Ovary (tissue), 7 donors: ENCODE measurements at regions not wholly inside any gene's neighbourhood (a gene's known extent, or its start where the extent isn't known, plus 50 kb on each side); places are given as distances from the start of the nearest gene placed in this dataset.

Experiments
- DNase-seq, 5 donors: peaks; one replicate each; pipeline ENCODE4 v3.0.0-alpha.2; 2019 to 2020
- H3K27ac ChIP-seq, 2 donors: fragments of 200-600 bp; one replicate each; pipeline versions ENCODE4 v1.5.1 to v1.8.0; 2019 to 2022
- H3K27me3 ChIP-seq: fragments of 200-600 bp; one replicate; pipeline ENCODE4 v1.8.0; 2022
- H3K36me3 ChIP-seq: fragments of 200-600 bp; sonication (generic); one replicate; pipeline ENCODE4 v1.5.1; 2019
- H3K4me1 ChIP-seq: one replicate; pipeline ENCODE4 v1.8.1; 2013; ENCODE audit warnings: mild to moderate bottlenecking, moderate library complexity; ENCODE audit not compliant: insufficient read depth
- H3K4me3 ChIP-seq: fragments of 200-600 bp; sonication (generic); one replicate; pipeline ENCODE4 v1.5.1; 2017
- H3K9me3 ChIP-seq, 2 donors: fragments of 200-600 bp in 1 of 2; sonication (generic) in 1 of 2; one replicate each; pipeline versions ENCODE4 v1.5.1 to v1.8.1; 2013 to 2019; ENCODE audit warnings: mild to moderate bottlenecking in 1 of 2, moderate library complexity in 1 of 2
- EP300 ChIP-seq: sonication (generic); formaldehyde crosslinking; IDR thresholded peaks from one replicate; pipeline ENCODE4 v1.6.1; 2017; ENCODE audit warnings: antibody characterized with exemption
- POLR2A ChIP-seq: fragments of 450-650 bp; IDR thresholded peaks from one replicate; pipeline ENCODE4 v1.6.1; 2017; ENCODE audit warnings: antibody characterized with exemption, mild to moderate bottlenecking, moderate library complexity
- WGBS, 3 donors: extraction: QIAGEN DNeasy Blood & Tissue Kit in 1 of 3; methylation state at CpG; one replicate each; pipeline versions ENCODE4 v1.1.5 to v1.1.7; 2013 to 2017; 5-methylcytosine and 5-hydroxymethylcytosine counted together
- intact Hi-C, 4 donors: fragments of 100-400 bp; cut with DNase I; formaldehyde crosslinking; loops; one replicate each; pipeline versions ENCODE4 v1.11.0 to v1.15.1; 2022 to 2023
- TF ChIP-seq, protein P1 (sequence below), 3 donors: fragments of 450-650 bp in 2 of 3; fragments of 200-600 bp in 1 of 3; IDR thresholded peaks; one replicate each; pipeline versions ENCODE4 v1.5.1 to v1.8.0; 2016 to 2022; ENCODE audit warnings: antibody characterized with exemption in 3 of 3, mild to moderate bottlenecking in 1 of 3
- donor health status: DM: no; HTN: no; CAD: no; lungs with moderate emphysema.
- donor health status: DM: no; HTN: no; CAD: no.
- donor health status: Bipolar disorder and iron deficiency.
- donor health status: DM: no; HTN: no; CAD: no.
- donor health status: DM: yes; HTN: yes; CAD: no.

DNA sequence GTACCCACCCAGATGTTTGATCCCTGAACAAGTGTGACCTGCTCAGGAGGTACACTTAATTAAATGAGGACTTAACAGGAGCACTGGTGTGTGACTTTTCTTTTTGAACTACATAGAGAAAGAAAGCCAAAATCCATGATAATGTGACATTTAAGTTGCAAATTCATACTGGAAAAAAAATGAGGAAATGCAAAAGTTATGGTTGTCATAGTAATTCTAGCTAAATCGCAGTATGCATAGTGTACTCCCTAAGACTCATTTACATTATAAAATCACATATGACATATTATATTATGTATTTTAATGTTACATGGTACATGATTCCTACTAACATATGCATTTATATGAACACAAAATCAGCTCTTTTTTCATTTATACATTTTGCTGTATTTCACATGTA is 92.0 kb upstream of the PCSK5 start:
- DNase-seq = no peak
- 82 to 94% (median 90%) methylated on average over 1 of the region's 1 CpG for WGBS, 3 donors
- H3K27ac ChIP-seq = no peak overlapping the region
- H3K4me1 ChIP-seq = peaks cover 1% of the 10 kb centered on the region
- no peak overlapping the region for H3K4me3 ChIP-seq
- intact Hi-C loops = no loop called here
- no peaks in the 10 kb centered on the region for H3K9me3 ChIP-seq
- no peaks in the 10 kb centered on the region for H3K27me3 ChIP-seq
- no peaks in the 10 kb centered on the region for H3K36me3 ChIP-seq
- TF ChIP-seq EP300 (no peak), POLR2A (no peak)
- TF ChIP-seq, protein P1, sequence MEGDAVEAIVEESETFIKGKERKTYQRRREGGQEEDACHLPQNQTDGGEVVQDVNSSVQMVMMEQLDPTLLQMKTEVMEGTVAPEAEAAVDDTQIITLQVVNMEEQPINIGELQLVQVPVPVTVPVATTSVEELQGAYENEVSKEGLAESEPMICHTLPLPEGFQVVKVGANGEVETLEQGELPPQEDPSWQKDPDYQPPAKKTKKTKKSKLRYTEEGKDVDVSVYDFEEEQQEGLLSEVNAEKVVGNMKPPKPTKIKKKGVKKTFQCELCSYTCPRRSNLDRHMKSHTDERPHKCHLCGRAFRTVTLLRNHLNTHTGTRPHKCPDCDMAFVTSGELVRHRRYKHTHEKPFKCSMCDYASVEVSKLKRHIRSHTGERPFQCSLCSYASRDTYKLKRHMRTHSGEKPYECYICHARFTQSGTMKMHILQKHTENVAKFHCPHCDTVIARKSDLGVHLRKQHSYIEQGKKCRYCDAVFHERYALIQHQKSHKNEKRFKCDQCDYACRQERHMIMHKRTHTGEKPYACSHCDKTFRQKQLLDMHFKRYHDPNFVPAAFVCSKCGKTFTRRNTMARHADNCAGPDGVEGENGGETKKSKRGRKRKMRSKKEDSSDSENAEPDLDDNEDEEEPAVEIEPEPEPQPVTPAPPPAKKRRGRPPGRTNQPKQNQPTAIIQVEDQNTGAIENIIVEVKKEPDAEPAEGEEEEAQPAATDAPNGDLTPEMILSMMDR (IDR thresholded peaks at IDR 0.05) = no peak

DNA sequence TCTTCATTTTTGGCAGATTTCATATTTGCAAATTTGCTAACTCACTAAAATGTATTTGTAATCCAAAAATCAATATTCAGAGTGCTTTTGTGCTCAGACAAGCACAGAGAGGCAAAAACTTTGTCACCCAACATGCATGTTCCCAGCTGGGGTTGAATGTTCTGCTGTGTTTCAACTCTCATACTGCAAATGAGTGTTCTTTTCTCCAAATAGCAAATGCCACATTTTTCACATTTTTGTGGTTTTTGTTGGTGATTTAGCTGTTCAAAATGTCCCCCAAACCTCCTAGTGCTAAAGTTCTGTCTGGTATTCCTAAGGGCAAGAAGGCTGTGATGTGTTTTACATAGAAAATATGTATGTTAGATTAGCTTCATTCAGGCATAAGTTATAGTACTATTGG is 87.3 kb upstream of the PCSK5 start:
- intact Hi-C loops = no loop called here
- no peaks in the 10 kb centered on the region for H3K27me3 ChIP-seq
- no peak overlapping the region for H3K27ac ChIP-seq
- H3K4me3 ChIP-seq = no peak overlapping the region
- TF ChIP-seq, protein P1 (IDR thresholded peaks at IDR 0.05) = no peak
- TF ChIP-seq POLR2A (no peak), EP300 (no peak)
- peaks cover 1% of the 10 kb centered on the region for H3K4me1 ChIP-seq
- no peak for DNase-seq
- H3K36me3 ChIP-seq = no peaks in the 10 kb centered on the region
- H3K9me3 ChIP-seq = no peaks in the 10 kb centered on the region

DNA sequence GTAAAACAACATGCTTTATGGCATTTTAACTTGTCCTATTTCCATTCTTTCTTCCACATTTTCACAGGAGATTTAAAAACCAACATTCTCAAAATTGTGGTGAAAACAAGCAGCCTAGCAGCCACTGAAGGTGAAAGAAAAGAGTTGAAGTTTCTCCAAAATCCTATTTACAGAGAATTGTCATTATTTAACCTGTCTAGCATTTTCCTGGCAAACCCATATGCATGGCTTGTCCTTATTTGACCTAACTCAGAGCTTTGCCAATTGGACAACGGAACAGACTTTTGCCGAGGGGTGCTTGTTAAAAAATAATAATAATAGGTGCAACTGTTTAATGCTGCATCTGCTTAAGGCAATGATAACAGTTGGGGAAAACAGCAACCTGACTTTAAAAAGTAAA is 80.4 kb upstream of the PCSK5 start:
- TF ChIP-seq, protein P1 (IDR thresholded peaks at IDR 0.05) = no peak
- TF ChIP-seq EP300 (no peak), POLR2A (no peak)
- WGBS, 3 donors = 9 to 13% (median 11%) methylated on average over 2 of the region's 2 CpGs
- intact Hi-C loops = no loop called here
- Histone ChIP-seq H3K4me3 (no peak overlapping the region), H3K27me3 (no peaks in the 10 kb centered on the region), H3K4me1 (no peaks in the 10 kb centered on the region), H3K27ac (no peak overlapping the region), H3K9me3 (no peaks in the 10 kb centered on the region), H3K36me3 (no peaks in the 10 kb centered on the region)
- no peak for DNase-seq

DNA sequence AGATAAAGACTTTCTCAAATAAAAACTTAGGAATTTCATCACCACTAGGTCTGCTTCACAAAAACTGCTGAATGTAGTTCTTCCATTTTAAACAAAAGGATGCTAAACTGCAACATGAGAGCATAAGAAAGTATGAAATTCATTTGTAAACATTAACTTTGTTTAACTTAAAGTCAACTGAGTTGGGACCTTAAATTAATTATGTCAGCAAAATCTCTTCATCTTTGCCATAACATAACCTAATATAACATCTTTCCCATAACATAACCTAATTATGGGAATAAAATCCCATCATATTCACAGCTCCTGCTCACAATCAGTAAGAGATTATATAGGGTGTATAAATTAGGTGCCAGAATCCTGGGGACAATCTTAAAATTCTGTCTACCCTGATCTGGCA is 78.8 kb upstream of the PCSK5 start:
- Histone ChIP-seq H3K27me3 (no peaks in the 10 kb centered on the region), H3K36me3 (no peaks in the 10 kb centered on the region), H3K9me3 (no peaks in the 10 kb centered on the region), H3K4me3 (no peak overlapping the region), H3K27ac (no peak overlapping the region), H3K4me1 (no peaks in the 10 kb centered on the region)
- no peak for DNase-seq
- TF ChIP-seq EP300 (no peak), POLR2A (no peak)
- intact Hi-C loops = no loop called here

DNA sequence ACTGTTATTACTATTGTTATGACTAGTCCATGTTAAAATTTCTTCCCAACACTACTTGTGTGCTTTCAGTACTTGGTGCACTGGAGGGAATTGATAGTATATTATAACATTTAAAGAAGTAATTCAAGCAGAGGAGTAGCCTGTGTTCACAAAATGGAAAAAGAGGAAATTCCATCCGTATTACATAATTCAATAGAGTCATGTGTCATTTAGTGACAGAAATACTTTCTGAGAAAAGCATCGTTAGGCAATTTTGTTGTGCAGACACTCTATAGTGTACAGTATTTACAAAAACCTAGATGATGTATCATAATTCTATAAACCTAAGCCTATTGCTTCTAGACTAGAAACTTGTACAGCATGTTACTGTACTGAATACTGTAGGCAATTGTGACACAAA is 78.3 kb upstream of the PCSK5 start:
- no peaks in the 10 kb centered on the region for H3K4me1 ChIP-seq
- H3K4me3 ChIP-seq = no peak overlapping the region
- TF ChIP-seq POLR2A (no peak), EP300 (no peak)
- TF ChIP-seq, protein P1 (IDR thresholded peaks at IDR 0.05) = no peak
- no peak overlapping the region for H3K27ac ChIP-seq
- WGBS, 3 donors = 60 to 87% (median 84%) methylated on average over 2 of the region's 2 CpGs
- intact Hi-C loops = no loop called here
- no peaks in the 10 kb centered on the region for H3K27me3 ChIP-seq
- no peaks in the 10 kb centered on the region for H3K9me3 ChIP-seq
- H3K36me3 ChIP-seq = no peaks in the 10 kb centered on the region
- DNase-seq = no peak
